ENCODE measurements at regions not wholly inside any gene's neighbourhood (a gene's known extent, or its start where the extent isn't known, plus 50 kb on each side); places are given as distances from the start of the nearest gene placed in this dataset.

DNA sequence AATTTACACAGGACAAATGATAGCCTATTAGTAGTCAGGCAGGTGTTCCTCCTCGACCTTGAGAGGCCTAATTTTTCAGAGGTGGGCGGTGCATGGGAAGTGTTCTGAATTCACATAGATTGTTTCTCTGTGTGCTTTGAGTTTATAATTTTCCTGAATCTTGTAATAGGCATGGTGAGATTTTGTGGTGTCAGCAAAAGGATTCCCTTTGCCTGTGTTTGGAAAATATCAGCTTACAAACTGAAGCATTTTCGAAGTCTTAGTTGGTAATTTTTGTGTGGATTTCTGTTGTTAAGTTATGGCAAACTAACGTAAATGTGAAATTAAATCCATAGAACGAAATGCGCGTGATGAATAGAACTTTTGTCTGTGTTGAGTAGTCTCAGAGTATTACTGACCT is 194.0 kb upstream of the RBMS1 start:
- H3K36me3 ChIP-seq, result no peaks in the 10 kb centered on the region
- no peaks in the 10 kb centered on the region for H3K9me3 ChIP-seq
- H3K27me3 ChIP-seq, result no peaks in the 10 kb centered on the region
- no peak overlapping the region for H3K4me3 ChIP-seq
- no peak for DNase-seq
- TF ChIP-seq POLR2AphosphoS5 (IDR thresholded peaks at IDR 0.05) (no peak), POLR2A (IDR thresholded peaks at IDR 0.05) (no peak), EP300 (IDR thresholded peaks at IDR 0.05) (no peak), CTCF (IDR thresholded peaks at IDR 0.05) (no peak)
- H3K27ac ChIP-seq, result no peak overlapping the region
- no peaks in the 10 kb centered on the region for H3K4me1 ChIP-seq
- intact Hi-C loops (cut with DNase I), result no loop called here
- whole genome bisulfite sequencing, 2 donors, result 74 to 82% methylated on average over 7 of the region's 7 CpGs

DNA sequence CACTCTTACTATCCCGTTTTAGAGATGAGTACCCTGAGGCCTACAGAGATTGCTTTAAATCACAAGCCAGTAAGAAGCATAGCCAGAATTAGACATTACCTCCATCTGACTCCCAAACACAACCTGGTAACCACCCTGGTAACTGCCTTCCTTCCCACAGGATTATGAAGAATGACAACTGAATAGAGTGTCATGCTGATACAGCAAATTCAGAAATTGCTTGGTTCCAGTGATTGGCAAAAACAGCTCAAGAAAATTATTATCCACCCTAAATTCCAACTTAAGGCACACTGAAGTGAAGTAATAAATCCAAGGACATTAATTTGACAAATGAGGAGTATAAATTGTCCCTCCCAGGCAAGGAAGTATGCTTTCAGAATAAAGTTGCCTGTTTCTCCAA is 195.8 kb upstream of the RBMS1 start:
- Histone ChIP-seq H3K9me3 (no peaks in the 10 kb centered on the region), H3K36me3 (no peaks in the 10 kb centered on the region), H3K4me3 (no peak overlapping the region), H3K27ac (no peak overlapping the region), H3K4me1 (no peaks in the 10 kb centered on the region), H3K27me3 (no peaks in the 10 kb centered on the region)
- DNase-seq, result no peak
- intact Hi-C loops (cut with DNase I), result no loop called here
- TF ChIP-seq POLR2AphosphoS5 (IDR thresholded peaks at IDR 0.05) (no peak), CTCF (IDR thresholded peaks at IDR 0.05) (no peak), EP300 (IDR thresholded peaks at IDR 0.05) (no peak), POLR2A (IDR thresholded peaks at IDR 0.05) (no peak)
- 85 to 93% methylated on average over 1 of the region's 1 CpG for WGBS, 2 donors

DNA sequence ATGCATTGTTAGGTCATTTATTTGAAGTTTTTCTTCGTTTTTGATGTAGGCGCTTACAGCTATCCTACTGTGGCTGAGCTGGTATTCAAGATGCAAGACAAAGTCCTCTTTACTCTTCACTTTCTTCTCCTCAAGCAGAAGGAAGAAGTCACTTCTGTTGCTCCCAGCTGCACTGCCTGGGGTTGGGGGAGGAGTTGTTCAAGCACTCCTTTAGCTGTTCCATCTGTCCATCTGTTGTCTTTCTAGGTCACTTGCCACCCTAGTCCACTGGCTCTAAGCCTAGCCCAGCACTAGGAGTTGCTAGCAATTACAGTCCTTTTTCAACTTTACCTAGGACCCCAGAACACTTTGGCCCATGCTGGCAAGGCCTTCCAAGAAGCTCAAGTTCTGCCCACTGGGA is 200.6 kb upstream of the RBMS1 start:
- H3K27ac ChIP-seq, result no peak overlapping the region
- intact Hi-C loops (cut with DNase I), result no loop called here

GRCh38 chr2:160694631-160695030 is 201.0 kb upstream of the RBMS1 start:
- no peak for TF ChIP-seq POLR2AphosphoS5 (IDR thresholded peaks at IDR 0.05)
- no peak for TF ChIP-seq EP300 (IDR thresholded peaks at IDR 0.05)
- TF ChIP-seq CTCF (IDR thresholded peaks at IDR 0.05), result no peak
- TF ChIP-seq POLR2A (IDR thresholded peaks at IDR 0.05), result no peak
- Histone ChIP-seq H3K4me1 (peaks cover 0 to 14% (median 10%) of the 10 kb centered on the region in 4 donors), H3K4me3 (no peak overlapping the region), H3K27me3 (no peaks in the 10 kb centered on the region), H3K9me3 (no peaks in the 10 kb centered on the region), H3K36me3 (no peaks in the 10 kb centered on the region), H3K27ac (no peak overlapping the region)
- WGBS, 2 donors, result 39 to 43% methylated on average over 2 of the region's 2 CpGs
- no peak for DNase-seq
- intact Hi-C loops (cut with DNase I), result no loop called here

More for the DNA sequence above, 200.6 kb upstream of the RBMS1 start:
- WGBS, 2 donors, result 84 to 93% methylated on average over 2 of the region's 2 CpGs
- H3K9me3 ChIP-seq, result no peaks in the 10 kb centered on the region
- no peak overlapping the region for H3K4me3 ChIP-seq
- no peak for DNase-seq
- H3K36me3 ChIP-seq, result no peaks in the 10 kb centered on the region
- H3K4me1 ChIP-seq, result peaks cover 0 to 14% (median 10%) of the 10 kb centered on the region in 4 donors
- H3K27me3 ChIP-seq, result no peaks in the 10 kb centered on the region
- no peak for TF ChIP-seq POLR2AphosphoS5 (IDR thresholded peaks at IDR 0.05)
- no peak for TF ChIP-seq EP300 (IDR thresholded peaks at IDR 0.05)

- no peak overlapping the region for H3K4me3 ChIP-seq
- H3K36me3 ChIP-seq, result no peaks in the 10 kb centered on the region
- WGBS, 2 donors, result 62 to 80% methylated on average over 3 of the region's 3 CpGs
- no peaks in the 10 kb centered on the region for H3K27me3 ChIP-seq
- DNase-seq, result no peak
- H3K27ac ChIP-seq, result peak overlapping the region in 3 of 4 donors; percentile 9 to 60 (median 55)
- H3K9me3 ChIP-seq, result no peaks in the 10 kb centered on the region
- H3K4me1 ChIP-seq, result peaks cover 0 to 14% (median 10%) of the 10 kb centered on the region in 4 donors
- TF ChIP-seq EP300 (IDR thresholded peaks at IDR 0.05) (no peak), POLR2A (IDR thresholded peaks at IDR 0.05) (no peak), POLR2AphosphoS5 (IDR thresholded peaks at IDR 0.05) (peak in 1 of 4 donors; percentile 18), CTCF (IDR thresholded peaks at IDR 0.05) (no peak)
- intact Hi-C loops (cut with DNase I), result no loop called here
These were observed 201.9 kb upstream of the RBMS1 start for GRCh38 chr2:160695402-160696086.
